GM19397 (cell line): ENCODE measurements at regions not wholly inside any gene's neighbourhood (a gene's known extent, or its start where the extent isn't known, plus 50 kb on each side); places are given as distances from the start of the nearest gene placed in this dataset.
"Not testable (repeated sequence)": the region's sequence is repeated elsewhere in the genome, so short reads cannot be mapped to it uniquely, and the experiment has no call there.

Source experiments
- ATAC-seq: cut with Tn5 transposase; IDR thresholded peaks from one replicate; pipeline ENCODE4 v1.9.1; 2021; ENCODE audit warnings: mild to moderate bottlenecking, moderate library complexity; ENCODE audit not compliant: unreplicated experiment

GRCh38 chr6:135604035-135604860, 106.7 kb upstream of the AHI1 start:
- ATAC-seq = no peak

- no peak for ATAC-seq
Observed at GRCh38 chr6:135605278-135605790, 107.8 kb upstream of the AHI1 start.

GRCh38 chr6:135606392-135606791, 108.9 kb upstream of the AHI1 start:
- no peak for ATAC-seq

- ATAC-seq = no peak
Observed at GRCh38 chr6:135608031-135608430, 110.5 kb upstream of the AHI1 start.

- not testable (repeated sequence) for ATAC-seq
Observed at GRCh38 chr6:135610192-135610591, 112.7 kb upstream of the AHI1 start.

- ATAC-seq = no peak
Observed at GRCh38 chr6:135616655-135617054, 119.1 kb upstream of the AHI1 start.

- no peak for ATAC-seq
Observed at GRCh38 chr6:135617222-135617621, 119.7 kb upstream of the AHI1 start.

- no peak for ATAC-seq
Observed at GRCh38 chr6:135622081-135622480, 124.5 kb upstream of the AHI1 start.

- no peak for ATAC-seq
Observed at GRCh38 chr6:135623979-135624378, 126.4 kb upstream of the AHI1 start.

- no peak for ATAC-seq
Observed at GRCh38 chr6:135624402-135625295, 127.1 kb upstream of the AHI1 start.

GRCh38 chr6:135626001-135626400, 128.5 kb upstream of the AHI1 start:
- ATAC-seq = not testable (repeated sequence)

- peak; percentile 78 for ATAC-seq
Observed at GRCh38 chr6:135627092-135627715, 129.7 kb upstream of the AHI1 start.

GRCh38 chr6:135630789-135631376, 133.3 kb upstream of the AHI1 start:
- no peak for ATAC-seq

GRCh38 chr6:135631821-135632220, 134.3 kb upstream of the AHI1 start:
- no peak for ATAC-seq

- no peak for ATAC-seq
Observed at GRCh38 chr6:135633573-135633972, 136.0 kb upstream of the AHI1 start.

GRCh38 chr6:135637701-135638100, 140.2 kb upstream of the AHI1 start:
- ATAC-seq = no peak

GRCh38 chr6:135638108-135638507, 140.6 kb upstream of the AHI1 start:
- ATAC-seq = no peak

- ATAC-seq = no peak
Observed at GRCh38 chr6:135640048-135640447, 142.5 kb upstream of the AHI1 start.

- ATAC-seq = no peak
Observed at GRCh38 chr6:135640449-135641111, 143.0 kb upstream of the AHI1 start.

- ATAC-seq = no peak
Observed at GRCh38 chr6:135642912-135643311, 145.4 kb upstream of the AHI1 start.
